Neutrophil (primary cell): ENCODE measurements at regions not wholly inside any gene's neighbourhood (a gene's known extent, or its start where the extent isn't known, plus 50 kb on each side); places are given as distances from the start of the nearest gene placed in this dataset.

Experiments
- H3K27ac ChIP-seq: fragments of 200-600 bp; sonication (generic); 2 replicates; pipeline ENCODE4 v1.5.1; 2016; ENCODE audit warnings: mild to moderate bottlenecking, moderate library complexity
- H3K27me3 ChIP-seq: fragments of 200-600 bp; sonication (generic); 2 replicates; pipeline ENCODE4 v1.6.0; 2016; ENCODE audit warnings: mild to moderate bottlenecking
- H3K36me3 ChIP-seq: fragments of 200-600 bp; sonication (generic); 2 replicates; pipeline ENCODE4 v1.5.1; 2017
- H3K4me1 ChIP-seq, 2 experiments: fragments of 200-600 bp in 1 of 2; sonication (generic) in 1 of 2; 1 replicate in 1 of 2; 2 replicates in 1 of 2; pipeline versions ENCODE4 v1.5.1 to v1.6.1; 2013 to 2016; ENCODE audit warnings: low read depth in 1 of 2, low read length in 1 of 2, mild to moderate bottlenecking in 1 of 2, moderate library complexity in 1 of 2; ENCODE audit not compliant: control insufficient read depth in 1 of 2, insufficient read depth in 1 of 2
- H3K4me3 ChIP-seq, 2 experiments: fragments of 200-600 bp in 1 of 2; sonication (generic) in 1 of 2; 1 replicate in 1 of 2; 2 replicates in 1 of 2; pipeline ENCODE4 v1.5.1; 2013 to 2016; ENCODE audit warnings: low read depth in 1 of 2, low read length in 1 of 2, mild to moderate bottlenecking in 1 of 2, moderate library complexity in 1 of 2
- H3K9me3 ChIP-seq: fragments of 200-600 bp; sonication (generic); 2 replicates; pipeline ENCODE4 v1.5.1; 2016
- TF ChIP-seq, protein P1 (sequence below): fragments of 200-600 bp; sonication (generic); IDR thresholded peaks from 2 replicates; pipeline ENCODE4 v1.5.1; 2016; ENCODE audit warnings: antibody characterized with exemption

- TF ChIP-seq, protein P1, sequence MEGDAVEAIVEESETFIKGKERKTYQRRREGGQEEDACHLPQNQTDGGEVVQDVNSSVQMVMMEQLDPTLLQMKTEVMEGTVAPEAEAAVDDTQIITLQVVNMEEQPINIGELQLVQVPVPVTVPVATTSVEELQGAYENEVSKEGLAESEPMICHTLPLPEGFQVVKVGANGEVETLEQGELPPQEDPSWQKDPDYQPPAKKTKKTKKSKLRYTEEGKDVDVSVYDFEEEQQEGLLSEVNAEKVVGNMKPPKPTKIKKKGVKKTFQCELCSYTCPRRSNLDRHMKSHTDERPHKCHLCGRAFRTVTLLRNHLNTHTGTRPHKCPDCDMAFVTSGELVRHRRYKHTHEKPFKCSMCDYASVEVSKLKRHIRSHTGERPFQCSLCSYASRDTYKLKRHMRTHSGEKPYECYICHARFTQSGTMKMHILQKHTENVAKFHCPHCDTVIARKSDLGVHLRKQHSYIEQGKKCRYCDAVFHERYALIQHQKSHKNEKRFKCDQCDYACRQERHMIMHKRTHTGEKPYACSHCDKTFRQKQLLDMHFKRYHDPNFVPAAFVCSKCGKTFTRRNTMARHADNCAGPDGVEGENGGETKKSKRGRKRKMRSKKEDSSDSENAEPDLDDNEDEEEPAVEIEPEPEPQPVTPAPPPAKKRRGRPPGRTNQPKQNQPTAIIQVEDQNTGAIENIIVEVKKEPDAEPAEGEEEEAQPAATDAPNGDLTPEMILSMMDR, result no peak
- Histone ChIP-seq H3K27me3 (no peaks in the 10 kb centered on the region), H3K9me3 (no peaks in the 10 kb centered on the region), H3K27ac (no peak overlapping the region), H3K4me1 (no peaks in the 10 kb centered on the region), H3K36me3 (peaks cover 28% of the 10 kb centered on the region), H3K4me3 (no peak overlapping the region)
Measured at GRCh38 chr6:144854654-144855053, 569.5 kb downstream of the UTRN start.

DNA sequence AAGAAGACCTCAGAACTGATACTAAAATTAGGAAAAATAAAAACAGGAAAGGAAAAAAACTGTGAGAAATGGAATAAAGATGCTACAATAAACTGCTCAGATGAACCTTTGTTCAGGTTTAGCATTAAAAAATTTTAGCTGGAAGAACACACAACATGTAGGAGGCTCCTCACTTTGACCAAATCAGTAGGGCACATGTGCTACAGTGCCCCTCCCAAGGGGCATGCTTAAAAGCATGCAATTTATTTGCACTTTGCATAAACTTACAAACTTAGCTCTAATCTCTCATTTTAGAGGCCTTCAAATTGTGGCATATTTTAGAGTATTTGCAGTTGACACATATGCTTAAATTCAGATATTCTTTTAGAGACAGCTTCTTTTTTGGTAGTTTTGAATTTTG, 570.2 kb downstream of the UTRN start:
- no peaks in the 10 kb centered on the region for H3K4me1 ChIP-seq
- H3K27me3 ChIP-seq, result no peaks in the 10 kb centered on the region
- H3K4me3 ChIP-seq, result no peak overlapping the region
- TF ChIP-seq, protein P1, result no peak
- H3K9me3 ChIP-seq, result no peaks in the 10 kb centered on the region
- H3K27ac ChIP-seq, result no peak overlapping the region
- H3K36me3 ChIP-seq, result peaks cover 27% of the 10 kb centered on the region

DNA sequence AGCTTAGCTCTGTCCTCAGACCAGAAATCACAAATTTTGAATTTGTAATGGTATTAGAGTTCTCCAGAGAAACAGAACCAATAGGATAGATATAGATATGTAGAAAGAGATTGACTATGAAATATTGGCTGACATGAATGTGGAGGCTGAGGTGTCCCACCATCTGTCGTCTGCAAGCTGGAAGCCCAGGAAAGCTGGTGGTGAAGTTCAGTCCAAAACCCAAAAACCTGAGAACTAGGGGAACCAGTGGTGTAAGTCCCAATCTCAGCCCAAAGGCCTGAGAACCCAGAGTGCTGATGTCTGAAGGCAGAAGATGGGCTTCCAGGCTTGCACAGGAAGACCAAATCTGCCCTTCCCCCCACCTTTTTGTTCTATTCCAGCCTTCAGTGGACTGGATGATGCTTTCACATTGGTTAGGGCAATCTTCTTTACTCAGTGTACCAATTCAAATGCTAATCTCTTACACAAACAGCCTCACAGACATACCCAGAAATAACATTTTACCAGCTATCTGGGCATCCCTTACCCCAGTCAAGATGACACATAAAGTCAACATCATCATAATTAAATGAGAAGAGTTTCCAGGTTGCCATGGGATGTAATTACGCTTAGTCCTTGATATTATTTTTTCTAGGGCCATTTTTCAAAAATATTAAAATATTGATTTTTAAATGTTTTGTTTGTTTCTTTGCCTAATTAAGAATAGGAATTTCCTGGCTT, 570.8 kb downstream of the UTRN start:
- Histone ChIP-seq H3K9me3 (no peaks in the 10 kb centered on the region), H3K27ac (no peak overlapping the region), H3K36me3 (peaks cover 21% of the 10 kb centered on the region), H3K4me1 (no peaks in the 10 kb centered on the region), H3K4me3 (no peak overlapping the region), H3K27me3 (no peaks in the 10 kb centered on the region)
- TF ChIP-seq, protein P1, result no peak

DNA sequence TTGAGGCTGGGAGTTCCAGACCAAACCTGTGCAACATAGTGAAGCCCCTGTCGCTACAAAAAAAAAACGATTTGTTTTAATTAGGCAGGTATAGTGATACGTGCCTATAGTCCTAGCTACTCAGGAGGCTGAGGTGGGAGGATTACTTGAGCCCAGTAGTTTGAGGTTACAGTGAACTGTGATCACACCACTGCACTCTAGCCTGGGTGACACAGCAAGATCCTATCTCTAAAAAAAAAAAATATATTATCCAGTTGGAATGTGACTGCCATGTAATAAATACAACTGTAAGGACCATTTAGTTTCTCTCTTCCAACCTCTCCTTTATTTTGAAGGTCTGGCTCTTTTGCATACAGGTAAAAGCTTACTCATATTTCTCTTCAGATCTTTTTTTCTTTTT, 571.5 kb downstream of the UTRN start:
- no peak overlapping the region for H3K4me3 ChIP-seq
- peaks cover 15% of the 10 kb centered on the region for H3K36me3 ChIP-seq
- no peak overlapping the region for H3K27ac ChIP-seq
- H3K9me3 ChIP-seq, result no peaks in the 10 kb centered on the region
- no peaks in the 10 kb centered on the region for H3K4me1 ChIP-seq
- no peaks in the 10 kb centered on the region for H3K27me3 ChIP-seq
- TF ChIP-seq, protein P1, result no peak

DNA sequence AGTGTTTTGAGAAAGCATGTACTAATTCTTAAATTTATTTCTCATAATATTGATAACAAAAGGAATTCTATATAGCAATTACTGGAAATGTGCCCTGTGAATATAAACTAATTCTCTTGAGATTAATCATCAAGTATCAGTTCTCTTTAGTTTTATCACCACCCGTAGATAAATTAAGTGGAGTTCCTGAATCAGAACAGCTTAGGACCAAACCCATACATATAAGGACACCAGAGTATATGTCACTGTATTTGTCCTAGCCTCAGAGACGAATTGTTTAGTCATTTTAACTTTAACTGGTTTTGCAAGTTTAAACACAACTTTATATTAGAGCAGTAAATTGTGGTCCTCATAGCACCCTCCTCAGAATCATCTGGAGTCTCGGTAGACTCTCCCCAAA, 572.0 kb downstream of the UTRN start:
- Histone ChIP-seq H3K36me3 (peaks cover 15% of the 10 kb centered on the region), H3K27ac (no peak overlapping the region), H3K4me1 (no peaks in the 10 kb centered on the region), H3K4me3 (no peak overlapping the region), H3K9me3 (no peaks in the 10 kb centered on the region), H3K27me3 (no peaks in the 10 kb centered on the region)
- TF ChIP-seq, protein P1, result no peak
